Tibial artery (tissue), 4 donors: ENCODE measurements at regions not wholly inside any gene's neighbourhood (a gene's known extent, or its start where the extent isn't known, plus 50 kb on each side); places are given as distances from the start of the nearest gene placed in this dataset.

Experiments
- DNase-seq, 2 donors: peaks; one replicate each; pipeline ENCODE4 v3.0.0-alpha.2; 2019
- H3K27ac ChIP-seq, 2 donors: fragments of 200-600 bp; sonication (generic) in 1 of 2; 1 replicate in 1 of 2; 2 replicates in 1 of 2; pipeline ENCODE4 v1.5.1; 2018 to 2019; ENCODE audit warnings: mild to moderate bottlenecking in 1 of 2
- H3K27me3 ChIP-seq, 2 donors: fragments of 200-600 bp; sonication (generic) in 1 of 2; one replicate each; pipeline versions ENCODE4 v1.5.1 to v1.6.0; 2016 to 2019
- H3K36me3 ChIP-seq, 3 donors: fragments of 200-600 bp; sonication (generic) in 2 of 3; one replicate each; pipeline ENCODE4 v1.5.1; 2016 to 2019; ENCODE audit warnings: mild to moderate bottlenecking in 2 of 3
- H3K4me1 ChIP-seq, 4 donors: fragments of 200-600 bp; sonication (generic) in 2 of 4; 1 replicate in 3 of 4; 2 replicates in 1 of 4; pipeline ENCODE4 v1.5.1; 2016 to 2019
- H3K4me3 ChIP-seq, 2 donors: fragments of 200-600 bp; sonication (generic) in 1 of 2; 1 replicate in 1 of 2; 2 replicates in 1 of 2; pipeline ENCODE4 v1.5.1; 2018 to 2019; ENCODE audit warnings: mild to moderate bottlenecking in 2 of 2
- H3K9me3 ChIP-seq, 3 donors: fragments of 200-600 bp; sonication (generic) in 1 of 3; one replicate each; pipeline ENCODE4 v1.5.1; 2016 to 2019
- intact Hi-C: fragments of 100-400 bp; cut with DNase I; formaldehyde crosslinking; loops from one replicate; pipeline ENCODE4 v1.15.0; 2023; ENCODE audit warnings: low total_unique reads
- TF ChIP-seq, protein P1 (sequence below), 2 experiments: fragments of 200-600 bp in 1 of 2; fragments of 450-650 bp in 1 of 2; IDR thresholded peaks; one replicate each; pipeline ENCODE4 v1.5.1; 2017 to 2019; ENCODE audit warnings: antibody characterized with exemption in 2 of 2, mild to moderate bottlenecking in 1 of 2, moderate library complexity in 1 of 2

DNA sequence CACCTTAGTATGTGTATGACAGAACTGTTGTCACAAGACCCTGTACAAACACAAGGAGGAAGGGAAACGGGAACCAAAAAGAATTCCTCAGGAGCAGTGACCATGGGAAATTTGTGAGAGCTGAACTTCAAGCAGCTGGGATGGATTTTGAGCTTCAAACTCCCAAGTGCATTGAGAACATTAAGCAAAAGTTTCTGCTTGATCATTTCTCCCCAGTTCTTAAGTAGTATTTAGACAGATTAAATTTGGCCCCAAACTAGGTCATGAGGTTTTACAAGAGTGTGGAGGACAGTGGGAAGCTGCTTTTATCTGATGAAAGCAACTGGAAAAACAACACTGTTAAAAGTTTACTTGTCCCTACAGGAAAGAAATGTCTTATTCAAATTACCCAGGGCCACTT, 206.0 kb upstream of the DCN start:
- Histone ChIP-seq H3K4me1 (no peaks in the 10 kb centered on the region), H3K4me3 (no peak overlapping the region), H3K9me3 (peaks cover 0 to 5% (median 4%) of the 10 kb centered on the region in 3 donors), H3K27me3 (no peaks in the 10 kb centered on the region), H3K27ac (no peak overlapping the region), H3K36me3 (no peaks in the 10 kb centered on the region)
- TF ChIP-seq, protein P1, sequence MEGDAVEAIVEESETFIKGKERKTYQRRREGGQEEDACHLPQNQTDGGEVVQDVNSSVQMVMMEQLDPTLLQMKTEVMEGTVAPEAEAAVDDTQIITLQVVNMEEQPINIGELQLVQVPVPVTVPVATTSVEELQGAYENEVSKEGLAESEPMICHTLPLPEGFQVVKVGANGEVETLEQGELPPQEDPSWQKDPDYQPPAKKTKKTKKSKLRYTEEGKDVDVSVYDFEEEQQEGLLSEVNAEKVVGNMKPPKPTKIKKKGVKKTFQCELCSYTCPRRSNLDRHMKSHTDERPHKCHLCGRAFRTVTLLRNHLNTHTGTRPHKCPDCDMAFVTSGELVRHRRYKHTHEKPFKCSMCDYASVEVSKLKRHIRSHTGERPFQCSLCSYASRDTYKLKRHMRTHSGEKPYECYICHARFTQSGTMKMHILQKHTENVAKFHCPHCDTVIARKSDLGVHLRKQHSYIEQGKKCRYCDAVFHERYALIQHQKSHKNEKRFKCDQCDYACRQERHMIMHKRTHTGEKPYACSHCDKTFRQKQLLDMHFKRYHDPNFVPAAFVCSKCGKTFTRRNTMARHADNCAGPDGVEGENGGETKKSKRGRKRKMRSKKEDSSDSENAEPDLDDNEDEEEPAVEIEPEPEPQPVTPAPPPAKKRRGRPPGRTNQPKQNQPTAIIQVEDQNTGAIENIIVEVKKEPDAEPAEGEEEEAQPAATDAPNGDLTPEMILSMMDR (IDR thresholded peaks at IDR 0.05) = no peak
- intact Hi-C loops = no loop called here
- no peak for DNase-seq

DNA sequence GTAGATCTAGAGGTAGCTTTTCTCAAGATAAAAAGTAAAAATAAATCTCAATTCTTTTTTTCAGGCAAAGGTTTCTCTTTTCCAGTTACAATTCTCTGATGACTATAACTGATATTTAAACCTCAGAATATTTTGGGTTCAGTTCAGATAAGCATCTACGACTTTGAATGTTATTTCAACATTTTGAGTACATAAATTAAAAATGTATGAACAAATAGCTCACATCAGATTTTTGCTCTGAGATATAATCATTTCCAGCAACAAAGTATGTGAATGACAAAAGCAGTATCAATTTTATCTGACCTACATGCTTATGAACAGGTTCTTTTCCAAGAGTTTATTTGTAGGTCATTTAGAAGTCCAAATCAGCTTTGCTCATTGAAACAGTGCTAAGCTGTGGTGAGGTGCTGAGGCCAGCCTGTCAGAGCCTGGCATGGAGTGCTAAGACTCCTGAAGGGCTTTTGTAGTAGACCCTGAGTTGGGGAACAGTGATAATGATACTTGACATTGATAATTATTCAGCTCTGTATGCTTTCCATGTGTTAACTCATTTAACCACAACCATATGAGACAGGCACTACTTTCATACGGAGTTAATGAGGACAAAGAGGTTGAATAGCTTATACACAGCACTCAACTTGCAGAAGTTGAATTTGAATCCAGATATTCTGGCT, 205.0 kb upstream of the DCN start:
- intact Hi-C loops = no loop called here
- TF ChIP-seq, protein P1 (IDR thresholded peaks at IDR 0.05) = no peak
- H3K9me3 ChIP-seq = peaks cover 0 to 4% (median 3%) of the 10 kb centered on the region in 3 donors
- H3K27me3 ChIP-seq = no peaks in the 10 kb centered on the region
- H3K4me1 ChIP-seq = no peaks in the 10 kb centered on the region
- H3K36me3 ChIP-seq = no peaks in the 10 kb centered on the region
- no peak overlapping the region for H3K27ac ChIP-seq
- H3K4me3 ChIP-seq = no peak overlapping the region
- no peak for DNase-seq

DNA sequence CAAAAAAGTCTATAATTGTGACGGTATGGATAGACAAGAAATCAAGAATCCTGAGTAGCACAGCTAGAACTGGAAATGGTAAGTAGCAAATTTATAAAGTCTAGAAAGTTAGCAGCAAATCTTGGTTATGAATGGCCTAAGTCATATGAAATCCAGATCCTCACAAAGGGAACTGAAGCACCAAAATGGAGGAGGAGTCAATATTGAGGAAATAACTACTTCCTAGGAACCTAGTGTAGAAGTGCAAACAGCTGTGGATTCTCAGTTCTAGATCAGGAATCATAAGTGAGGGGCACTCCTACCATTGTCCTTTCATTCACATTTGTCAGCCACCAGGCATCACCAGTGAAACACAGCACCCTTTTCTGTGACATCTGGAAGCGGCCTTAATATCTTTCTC, 202.2 kb upstream of the DCN start:
- Histone ChIP-seq H3K4me1 (peaks cover 0 to 13% (median 4%) of the 10 kb centered on the region in 4 donors), H3K36me3 (no peaks in the 10 kb centered on the region), H3K27ac (no peak overlapping the region), H3K4me3 (no peak overlapping the region), H3K27me3 (no peaks in the 10 kb centered on the region), H3K9me3 (no peaks in the 10 kb centered on the region)
- TF ChIP-seq, protein P1 (IDR thresholded peaks at IDR 0.05) = no peak
- DNase-seq = no peak
- intact Hi-C loops = loop anchor here (5.0 kb wide), 1 partner anchor 1187 kb away; no protein-coding TSS in a partner anchor

DNA sequence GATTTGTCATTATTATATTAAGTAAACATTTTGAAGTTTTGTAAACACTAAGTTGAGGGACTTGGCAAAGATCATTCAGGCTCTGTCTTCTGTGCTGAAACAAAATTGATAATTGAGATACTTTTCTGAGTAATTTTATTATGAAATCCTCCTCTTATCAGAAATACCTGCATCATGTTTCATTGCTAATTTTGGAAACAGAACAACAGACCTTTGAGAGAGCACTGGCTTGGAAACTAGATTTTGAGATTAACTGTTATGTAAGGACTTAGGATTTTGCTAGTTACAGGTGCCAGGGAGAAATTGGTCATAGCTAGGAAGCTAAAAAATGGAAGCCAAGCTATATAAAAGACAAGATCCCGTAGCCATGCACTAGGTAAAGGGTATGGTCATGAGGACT, 201.7 kb upstream of the DCN start:
- Histone ChIP-seq H3K27ac (no peak overlapping the region), H3K9me3 (no peaks in the 10 kb centered on the region), H3K4me3 (no peak overlapping the region), H3K4me1 (peaks cover 0 to 13% (median 4%) of the 10 kb centered on the region in 4 donors), H3K36me3 (no peaks in the 10 kb centered on the region), H3K27me3 (no peaks in the 10 kb centered on the region)
- intact Hi-C loops = loop anchor here (5.0 kb wide), 1 partner anchor 1188 kb away; no protein-coding TSS in a partner anchor
- TF ChIP-seq, protein P1 (IDR thresholded peaks at IDR 0.05) = no peak
- no peak for DNase-seq

DNA sequence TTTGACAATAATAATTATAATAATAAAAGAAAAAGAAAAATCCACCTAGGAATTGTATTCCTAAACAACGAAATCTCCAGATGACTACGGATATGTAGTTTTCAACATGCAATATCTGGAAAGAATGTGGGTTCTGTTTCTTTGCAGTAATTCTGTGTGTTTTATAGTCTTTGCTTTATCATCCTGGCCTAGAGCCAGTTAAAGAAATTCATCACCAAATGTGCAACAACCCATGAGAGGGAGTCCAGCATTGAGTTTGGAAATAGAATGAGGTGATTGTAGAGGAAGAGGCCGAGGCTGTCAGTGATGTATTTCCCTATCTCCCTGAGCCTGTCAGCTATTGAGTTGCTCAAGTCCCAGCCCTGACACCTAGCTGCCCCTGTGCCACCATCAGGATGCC, 200.5 kb upstream of the DCN start:
- H3K36me3 ChIP-seq = no peaks in the 10 kb centered on the region
- intact Hi-C loops = loop anchor here (5.0 kb wide), 1 partner anchor 1189 kb away; no protein-coding TSS in a partner anchor
- H3K27ac ChIP-seq = no peak overlapping the region
- H3K27me3 ChIP-seq = no peaks in the 10 kb centered on the region
- TF ChIP-seq, protein P1 (IDR thresholded peaks at IDR 0.05) = no peak
- DNase-seq = no peak
- H3K4me1 ChIP-seq = peaks cover 0 to 13% (median 4%) of the 10 kb centered on the region in 4 donors
- no peak overlapping the region for H3K4me3 ChIP-seq
- H3K9me3 ChIP-seq = no peaks in the 10 kb centered on the region
